MCF 10A (cell line): ENCODE measurements at regions not wholly inside any gene's neighbourhood (a gene's known extent, or its start where the extent isn't known, plus 50 kb on each side); places are given as distances from the start of the nearest gene placed in this dataset.

ENCODE experiments used
- BruUV-seq: library from RNA; stranded (reverse); fragments of 400-500 nt; replicated peaks from 2 replicates; lab custom pipeline; 2021; lab: Mats Ljungman, UMichigan
- CTCF ChIA-PET: fragments of 300-600 bp; sonication (Branson Sonifier 250); formaldehyde crosslinking; extraction: SDS; loops from one replicate; lab custom pipeline; 2021; ENCODE audit warnings: antibody characterized with exemption, inconsistent platforms; lab: Yijun Ruan, JAX
- POLR2A ChIA-PET: fragments of 300-600, 350-650 bp; sonication (Branson Sonifier 250); formaldehyde crosslinking; extraction: SDS; loops from one replicate; lab custom pipeline; 2020; ENCODE audit warnings: antibody characterized with exemption, inconsistent platforms; lab: Yijun Ruan, JAX
- DNase-seq: peaks from one replicate; pipeline ENCODE4 v3.0.0-alpha.2; 2018; ENCODE audit not compliant: unreplicated experiment
- H3K27ac Mint-ChIP-seq: one replicate; pipeline ENCODE4 v1.8.0; 2022; ENCODE audit warnings: mild to moderate bottlenecking, low read depth, mixed read lengths; ENCODE audit not compliant: unreplicated experiment
- H3K27me3 Mint-ChIP-seq: one replicate; pipeline ENCODE4 v1.8.0; 2022; ENCODE audit warnings: mixed read lengths; ENCODE audit not compliant: insufficient read depth, unreplicated experiment
- H3K36me3 Mint-ChIP-seq: one replicate; pipeline ENCODE4 v1.8.0; 2022; ENCODE audit warnings: mild to moderate bottlenecking, moderate library complexity, mixed read lengths; ENCODE audit not compliant: insufficient read depth, unreplicated experiment
- H3K4me1 Mint-ChIP-seq: one replicate; pipeline ENCODE4 v1.8.0; 2022; ENCODE audit warnings: mixed read lengths; ENCODE audit not compliant: insufficient read depth, unreplicated experiment
- H3K4me3 Mint-ChIP-seq: one replicate; pipeline ENCODE4 v1.8.0; 2022; ENCODE audit warnings: mild to moderate bottlenecking, moderate library complexity, mixed read lengths; ENCODE audit not compliant: unreplicated experiment
- H3K9me3 Mint-ChIP-seq: one replicate; pipeline ENCODE4 v1.8.0; 2022; ENCODE audit warnings: mixed read lengths; ENCODE audit not compliant: unreplicated experiment
- intact Hi-C: fragments of 100-400 bp; cut with micrococcal nuclease; formaldehyde crosslinking; loops from 2 replicates; pipeline ENCODE4 v1.14.1; 2022
- TF ChIP-seq, protein P1 (sequence below): fragments of 200-600 bp; IDR thresholded peaks from one replicate; pipeline ENCODE4 v1.8.0; 2022; ENCODE audit warnings: antibody characterized with exemption, mild to moderate bottlenecking; ENCODE audit not compliant: unreplicated experiment

DNA sequence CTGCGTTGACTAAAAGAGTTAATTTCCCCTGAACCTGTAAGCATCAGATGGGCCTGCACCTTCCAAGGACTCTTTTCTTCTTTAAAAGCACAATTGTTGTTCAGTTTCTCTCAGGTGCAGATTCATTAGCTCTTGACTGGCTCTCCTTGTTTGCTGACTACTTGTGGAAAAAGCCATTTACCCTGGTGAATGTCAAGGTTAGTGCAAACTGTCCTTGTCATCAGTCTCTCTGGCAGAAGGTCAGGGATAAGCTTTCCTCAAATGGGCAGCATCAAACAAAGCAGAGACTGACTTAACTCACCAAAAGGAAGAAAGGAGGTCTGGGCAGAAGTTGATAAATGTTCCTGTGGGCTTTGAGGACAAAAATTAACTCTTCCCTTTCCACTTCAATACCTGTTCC lies 922.7 kb downstream of the BCL11A start:
- Mint-ChIP-seq H3K36me3 (no peaks in the 10 kb centered on the region), H3K4me3 (no peak overlapping the region), H3K27me3 (no peaks in the 10 kb centered on the region), H3K27ac (no peak overlapping the region), H3K9me3 (peaks cover 8% of the 10 kb centered on the region), H3K4me1 (no peaks in the 10 kb centered on the region)
- intact Hi-C loops = no loop called here
- CTCF ChIA-PET = interaction anchor here (0.6 kb wide), 1 partner anchor 41 kb away, joined by 3 read pairs; no protein-coding TSS in a partner anchor
- POLR2A ChIA-PET = no interaction called here
- no TSS peak for BruUV-seq
- TF ChIP-seq, protein P1, sequence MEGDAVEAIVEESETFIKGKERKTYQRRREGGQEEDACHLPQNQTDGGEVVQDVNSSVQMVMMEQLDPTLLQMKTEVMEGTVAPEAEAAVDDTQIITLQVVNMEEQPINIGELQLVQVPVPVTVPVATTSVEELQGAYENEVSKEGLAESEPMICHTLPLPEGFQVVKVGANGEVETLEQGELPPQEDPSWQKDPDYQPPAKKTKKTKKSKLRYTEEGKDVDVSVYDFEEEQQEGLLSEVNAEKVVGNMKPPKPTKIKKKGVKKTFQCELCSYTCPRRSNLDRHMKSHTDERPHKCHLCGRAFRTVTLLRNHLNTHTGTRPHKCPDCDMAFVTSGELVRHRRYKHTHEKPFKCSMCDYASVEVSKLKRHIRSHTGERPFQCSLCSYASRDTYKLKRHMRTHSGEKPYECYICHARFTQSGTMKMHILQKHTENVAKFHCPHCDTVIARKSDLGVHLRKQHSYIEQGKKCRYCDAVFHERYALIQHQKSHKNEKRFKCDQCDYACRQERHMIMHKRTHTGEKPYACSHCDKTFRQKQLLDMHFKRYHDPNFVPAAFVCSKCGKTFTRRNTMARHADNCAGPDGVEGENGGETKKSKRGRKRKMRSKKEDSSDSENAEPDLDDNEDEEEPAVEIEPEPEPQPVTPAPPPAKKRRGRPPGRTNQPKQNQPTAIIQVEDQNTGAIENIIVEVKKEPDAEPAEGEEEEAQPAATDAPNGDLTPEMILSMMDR = no peak
- no peak for DNase-seq

DNA sequence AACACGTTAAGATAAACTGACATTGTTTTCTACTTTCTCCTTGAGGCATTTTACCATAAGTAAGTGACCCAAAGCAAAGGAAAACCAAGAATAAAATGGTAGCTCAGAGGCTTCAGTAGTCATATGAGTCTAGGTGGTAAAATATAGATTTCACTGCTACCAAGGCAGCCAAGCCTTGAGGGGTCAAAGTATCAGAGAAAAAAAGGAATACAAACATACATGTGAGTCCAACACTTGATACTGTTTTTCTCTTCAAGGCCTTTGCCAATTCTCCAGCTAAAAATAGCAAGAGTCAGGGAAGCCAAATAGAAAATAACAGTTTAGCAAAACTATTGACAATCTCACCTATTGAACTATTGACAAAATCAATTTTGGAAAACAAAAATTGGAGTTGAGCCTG lies 925.9 kb downstream of the BCL11A start:
- TF ChIP-seq, protein P1 = no peak
- CTCF ChIA-PET = interaction anchor here (0.6 to 1.1 kb wide), 3 partner anchors 9 to 923 kb away, joined by 3 to 6 read pairs (median 4); no protein-coding TSS in a partner anchor

DNA sequence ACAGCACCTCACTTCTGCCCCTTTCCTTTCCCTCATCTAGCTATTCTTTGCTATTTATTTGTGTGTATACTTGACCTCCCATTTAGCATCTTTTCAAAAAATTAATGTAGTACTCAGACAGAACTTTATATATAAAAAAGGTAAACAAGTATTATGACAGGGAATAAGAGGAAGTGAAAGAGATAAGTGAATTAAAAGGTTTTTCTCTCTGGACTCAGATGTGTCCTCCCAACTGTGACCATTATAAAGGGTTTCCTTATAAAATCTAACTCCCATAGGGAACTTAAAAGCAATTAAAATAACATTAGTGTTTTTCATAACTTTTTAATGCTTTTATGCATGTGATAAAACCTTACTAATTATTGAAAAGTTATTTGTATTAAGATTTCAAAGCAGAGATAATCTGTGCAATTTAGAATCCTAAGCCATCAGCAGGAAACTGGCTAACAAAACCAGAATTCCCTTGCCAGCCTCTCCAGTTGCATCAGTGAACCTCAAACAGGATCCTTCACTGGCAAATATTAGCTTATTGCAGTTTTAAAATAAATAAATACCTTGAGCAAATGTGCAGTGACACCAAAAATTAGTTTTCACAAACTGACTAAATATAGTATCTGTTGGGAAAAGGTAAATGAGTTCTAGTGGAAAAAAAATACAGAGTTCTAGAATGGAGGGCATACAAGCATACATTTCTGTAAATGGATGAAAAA lies 930.7 kb downstream of the BCL11A start:
- H3K27ac Mint-ChIP-seq = no peak overlapping the region
- no peaks in the 10 kb centered on the region for H3K36me3 Mint-ChIP-seq
- no peaks in the 10 kb centered on the region for H3K4me1 Mint-ChIP-seq
- ChIA-PET POLR2A (interaction anchor here (0.7 kb wide), 1 partner anchor 70 kb away, joined by 3 read pairs; no protein-coding TSS in a partner anchor), CTCF (no interaction called here)
- H3K9me3 Mint-ChIP-seq = no peaks in the 10 kb centered on the region
- BruUV-seq = no TSS peak
- TF ChIP-seq, protein P1 = no peak
- intact Hi-C loops = loop anchor here (10.0 kb wide), 1 partner anchor 1918 kb away; no protein-coding TSS in a partner anchor
- H3K27me3 Mint-ChIP-seq = no peaks in the 10 kb centered on the region
- DNase-seq = no peak
- H3K4me3 Mint-ChIP-seq = no peak overlapping the region

More for the DNA sequence above, 925.9 kb downstream of the BCL11A start:
- POLR2A ChIA-PET = no interaction called here
- DNase-seq = no peak
- no peaks in the 10 kb centered on the region for H3K27me3 Mint-ChIP-seq
- H3K36me3 Mint-ChIP-seq = no peaks in the 10 kb centered on the region
- no peak overlapping the region for H3K27ac Mint-ChIP-seq
- no peak overlapping the region for H3K4me3 Mint-ChIP-seq
- peaks cover 8% of the 10 kb centered on the region for H3K9me3 Mint-ChIP-seq
- H3K4me1 Mint-ChIP-seq = no peaks in the 10 kb centered on the region
- intact Hi-C loops = loop anchor here (10.0 kb wide), 1 partner anchor 1923 kb away; no protein-coding TSS in a partner anchor
- BruUV-seq = no TSS peak

DNA sequence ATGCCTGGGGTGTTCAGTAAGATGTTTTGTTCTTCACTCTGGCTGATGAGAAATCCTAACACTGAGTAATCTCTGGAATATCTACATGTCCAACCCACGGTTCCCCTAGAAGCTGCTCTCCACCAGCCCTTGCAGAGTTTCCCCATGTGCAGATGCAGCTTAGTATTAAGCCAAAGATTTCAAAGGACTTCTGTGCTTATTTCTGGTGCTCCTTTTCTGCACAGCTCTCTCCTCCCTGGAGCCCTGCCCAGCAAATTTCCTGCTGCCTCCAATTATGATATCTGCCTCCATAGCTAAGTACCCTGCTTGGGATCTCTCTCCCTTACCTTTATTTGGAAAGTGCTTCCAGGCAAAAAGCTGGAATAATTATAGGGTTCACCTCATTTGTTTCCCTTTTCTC lies 949.3 kb downstream of the BCL11A start:
- ChIA-PET CTCF (no interaction called here), POLR2A (interaction anchor here (0.5 kb wide), 1 partner anchor 781 kb away, joined by 3 read pairs; no protein-coding TSS in a partner anchor)
- no peaks in the 10 kb centered on the region for H3K27me3 Mint-ChIP-seq
- no peak for DNase-seq
- intact Hi-C loops = no loop called here
- no peak overlapping the region for H3K27ac Mint-ChIP-seq
- TF ChIP-seq, protein P1 = no peak
- H3K4me1 Mint-ChIP-seq = no peaks in the 10 kb centered on the region
- no peak overlapping the region for H3K4me3 Mint-ChIP-seq
- H3K9me3 Mint-ChIP-seq = no peaks in the 10 kb centered on the region
- no TSS peak for BruUV-seq
- no peaks in the 10 kb centered on the region for H3K36me3 Mint-ChIP-seq
